ENCODE measurements at regions not wholly inside any gene's neighbourhood (a gene's known extent, or its start where the extent isn't known, plus 50 kb on each side); places are given as distances from the start of the nearest gene placed in this dataset.

- no peaks in the 10 kb centered on the region for H3K27me3 ChIP-seq
- no peaks in the 10 kb centered on the region for H3K9me3 ChIP-seq
- no peak overlapping the region for H3K27ac ChIP-seq
- no peak for TF ChIP-seq CTCF (IDR thresholded peaks at IDR 0.05)
- intact Hi-C loops (cut with DNase I) = no loop called here
- no peak for ATAC-seq
- no peak for FAIRE-seq
- no peaks in the 10 kb centered on the region for H3K4me1 ChIP-seq
- 70 to 92% methylated on average over 2 of the region's 2 CpGs for WGBS, 2 donors
- H3K4me3 ChIP-seq = no peak overlapping the region
- no peak for DNase-seq
- H3K36me3 ChIP-seq = no peaks in the 10 kb centered on the region
Measured at GRCh38 chr2:100716581-100716980, 103.4 kb upstream of the NPAS2 start.

GRCh38 chr2:100718065-100718629 lies 101.8 kb upstream of the NPAS2 start:
- TF ChIP-seq CTCF (IDR thresholded peaks at IDR 0.05) = no peak
- Histone ChIP-seq H3K4me1 (no peaks in the 10 kb centered on the region), H3K27me3 (no peaks in the 10 kb centered on the region), H3K27ac (no peak overlapping the region), H3K4me3 (no peak overlapping the region), H3K9me3 (no peaks in the 10 kb centered on the region), H3K36me3 (no peaks in the 10 kb centered on the region)
- WGBS, 2 donors = 50 to 55% methylated on average over 3 of the region's 3 CpGs
- intact Hi-C loops (cut with DNase I) = no loop called here
- FAIRE-seq = no peak
- no peak for DNase-seq
- no peak for ATAC-seq

GRCh38 chr2:100720445-100720844 lies 99.5 kb upstream of the NPAS2 start:
- FAIRE-seq (no peak), ATAC-seq (no peak)
- intact Hi-C loops (cut with DNase I) = no loop called here

GRCh38 chr2:100721693-100722092 lies 98.2 kb upstream of the NPAS2 start:
- Histone ChIP-seq H3K9me3 (no peaks in the 10 kb centered on the region), H3K4me3 (no peak overlapping the region), H3K36me3 (no peaks in the 10 kb centered on the region), H3K27me3 (no peaks in the 10 kb centered on the region), H3K4me1 (no peaks in the 10 kb centered on the region), H3K27ac (no peak overlapping the region)
- intact Hi-C loops (cut with DNase I) = no loop called here
- no peak for TF ChIP-seq CTCF (IDR thresholded peaks at IDR 0.05)
- no peak for ATAC-seq
- no peak for DNase-seq
- 85 to 88% methylated on average over 5 of the region's 5 CpGs for WGBS, 2 donors
- FAIRE-seq = no peak

More at GRCh38 chr2:100720445-100720844, 99.5 kb upstream of the NPAS2 start:
- no peak overlapping the region for H3K27ac ChIP-seq
- H3K9me3 ChIP-seq = no peaks in the 10 kb centered on the region
- TF ChIP-seq CTCF (IDR thresholded peaks at IDR 0.05) = no peak
- H3K36me3 ChIP-seq = no peaks in the 10 kb centered on the region
- WGBS, 2 donors = 84 to 87% methylated on average over 3 of the region's 3 CpGs
- DNase-seq = no peak
- no peaks in the 10 kb centered on the region for H3K4me1 ChIP-seq
- H3K4me3 ChIP-seq = no peak overlapping the region
- H3K27me3 ChIP-seq = no peaks in the 10 kb centered on the region

- H3K4me3 ChIP-seq = no peak overlapping the region
- no peaks in the 10 kb centered on the region for H3K9me3 ChIP-seq
- H3K36me3 ChIP-seq = no peaks in the 10 kb centered on the region
- no peaks in the 10 kb centered on the region for H3K4me1 ChIP-seq
- H3K27ac ChIP-seq = no peak overlapping the region
- 87 to 89% methylated on average over 3 of the region's 3 CpGs for WGBS, 2 donors
- ATAC-seq = no peak
- no peak for FAIRE-seq
- no peak for TF ChIP-seq CTCF (IDR thresholded peaks at IDR 0.05)
- no peak for DNase-seq
- intact Hi-C loops (cut with DNase I) = no loop called here
- H3K27me3 ChIP-seq = no peaks in the 10 kb centered on the region
Measured at GRCh38 chr2:100722125-100722524, 97.8 kb upstream of the NPAS2 start.
